GM12878 (cell line): ENCODE measurements at regions not wholly inside any gene's neighbourhood (a gene's known extent, or its start where the extent isn't known, plus 50 kb on each side); places are given as distances from the start of the nearest gene placed in this dataset.

Source experiments
- ASH2L ChIP-seq: fragments of 300-600, 200-600 bp; sonication (generic); IDR thresholded peaks from 2 replicates; pipeline ENCODE4 v1.6.1; 2017; ENCODE audit warnings: low read depth, mild to moderate bottlenecking, borderline replicate concordance
- E4F1 ChIP-seq: fragments of 450-650 bp; IDR thresholded peaks from 2 replicates; pipeline ENCODE4 v1.6.1; 2018; ENCODE audit warnings: borderline replicate concordance, mild to moderate bottlenecking; ENCODE audit not compliant: partially characterized antibody
- EP300 ChIP-seq, 2 experiments: fragments of 150-350 bp in 1 of 2; IDR thresholded peaks; 2 replicates each; pipeline ENCODE4 v1.6.1; 2011 to 2012; ENCODE audit warnings: low read depth in 2 of 2, low read length in 2 of 2, borderline replicate concordance in 1 of 2, improper control_type of control experiment in 1 of 2, inconsistent platforms in 1 of 2; ENCODE audit not compliant: control insufficient read depth in 1 of 2
- ETV6 ChIP-seq, 2 experiments: fragments of 450-650 bp in 1 of 2; IDR thresholded peaks in 1 of 2; conservative IDR thresholded peaks in 1 of 2; 2 replicates each; pipeline ENCODE4 v1.6.1; 2014; ENCODE audit warnings: antibody characterized with exemption in 1 of 2, borderline replicate concordance in 1 of 2, low read depth in 1 of 2, mild to moderate bottlenecking in 1 of 2, moderate library complexity in 1 of 2
- EZH2 ChIP-seq: IDR thresholded peaks from 2 replicates; pipeline ENCODE4 v1.6.1; 2012; ENCODE audit warnings: low read depth, mild to moderate bottlenecking, control low read depth, inconsistent platforms, low read length, borderline replicate concordance; ENCODE audit not compliant: control insufficient read depth
- FOXM1 ChIP-seq: IDR thresholded peaks from 2 replicates; pipeline ENCODE4 v1.6.1; 2012; ENCODE audit warnings: low read depth, mild to moderate bottlenecking, inconsistent platforms, low read length, moderate library complexity
- NBN ChIP-seq: fragments of 450-650 bp; IDR thresholded peaks from 2 replicates; pipeline ENCODE4 v1.6.1; 2016
- RAD21 ChIP-seq: IDR thresholded peaks from 2 replicates; pipeline ENCODE4 v1.6.1; 2011; ENCODE audit warnings: mild to moderate bottlenecking, low read depth, low read length, moderate library complexity; ENCODE audit not compliant: insufficient read depth
- SIX5 ChIP-seq: IDR thresholded peaks from 2 replicates; pipeline ENCODE4 v1.6.1; 2011; ENCODE audit warnings: mild to moderate bottlenecking, low read depth, low read length, moderate library complexity; ENCODE audit not compliant: severe bottlenecking
- TAF1 ChIP-seq: IDR thresholded peaks from 2 replicates; pipeline ENCODE4 v1.6.1; 2011; ENCODE audit warnings: mild to moderate bottlenecking, low read depth, low read length, borderline replicate concordance
- TF ChIP-seq, protein P1 (sequence below), 3 experiments: IDR thresholded peaks in 2 of 3; conservative IDR thresholded peaks in 1 of 3; 2 replicates each; pipeline ENCODE4 v1.5.1; 2011; ENCODE audit warnings: low read depth in 3 of 3, low read length in 3 of 3, mild to moderate bottlenecking in 3 of 3, control low read depth in 2 of 3, moderate library complexity in 2 of 3, inconsistent platforms in 1 of 3, mixed read lengths in 1 of 3; ENCODE audit not compliant: control insufficient read depth in 2 of 3, insufficient read depth in 1 of 3; ENCODE audit errors: extremely low read depth in 1 of 3

GRCh38 chr13:105450784-105451183, 1084.7 kb downstream of the EFNB2 start:
- TF ChIP-seq RAD21, result no peak
- TF ChIP-seq E4F1, result no peak
- TF ChIP-seq EP300 (IDR thresholded peaks at IDR 0.05; ENCODE audit: borderline replicate concordance in 1 of 2, control insufficient read depth in 1 of 2, low read depth in 2 of 2, low read length in 2 of 2), result no peak
- TF ChIP-seq ASH2L, result no peak
- no peak for TF ChIP-seq NBN
- TF ChIP-seq EZH2, result no peak
- TF ChIP-seq TAF1, result no peak
- no peak for TF ChIP-seq SIX5
- no peak for TF ChIP-seq ETV6 (conservative IDR thresholded peaks at IDR 0.05 in 1 of 2, IDR thresholded peaks at IDR 0.05 in 1 of 2; ENCODE audit: borderline replicate concordance in 1 of 2, low read depth in 1 of 2)
- TF ChIP-seq, protein P1, sequence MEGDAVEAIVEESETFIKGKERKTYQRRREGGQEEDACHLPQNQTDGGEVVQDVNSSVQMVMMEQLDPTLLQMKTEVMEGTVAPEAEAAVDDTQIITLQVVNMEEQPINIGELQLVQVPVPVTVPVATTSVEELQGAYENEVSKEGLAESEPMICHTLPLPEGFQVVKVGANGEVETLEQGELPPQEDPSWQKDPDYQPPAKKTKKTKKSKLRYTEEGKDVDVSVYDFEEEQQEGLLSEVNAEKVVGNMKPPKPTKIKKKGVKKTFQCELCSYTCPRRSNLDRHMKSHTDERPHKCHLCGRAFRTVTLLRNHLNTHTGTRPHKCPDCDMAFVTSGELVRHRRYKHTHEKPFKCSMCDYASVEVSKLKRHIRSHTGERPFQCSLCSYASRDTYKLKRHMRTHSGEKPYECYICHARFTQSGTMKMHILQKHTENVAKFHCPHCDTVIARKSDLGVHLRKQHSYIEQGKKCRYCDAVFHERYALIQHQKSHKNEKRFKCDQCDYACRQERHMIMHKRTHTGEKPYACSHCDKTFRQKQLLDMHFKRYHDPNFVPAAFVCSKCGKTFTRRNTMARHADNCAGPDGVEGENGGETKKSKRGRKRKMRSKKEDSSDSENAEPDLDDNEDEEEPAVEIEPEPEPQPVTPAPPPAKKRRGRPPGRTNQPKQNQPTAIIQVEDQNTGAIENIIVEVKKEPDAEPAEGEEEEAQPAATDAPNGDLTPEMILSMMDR (IDR thresholded peaks at IDR 0.05 in 2 of 3, conservative IDR thresholded peaks at IDR 0.05 in 1 of 3; ENCODE audit: control insufficient read depth in 2 of 3, extremely low read depth in 1 of 3, insufficient read depth in 1 of 3, low read depth in 3 of 3, low read length in 3 of 3), result no peak
- TF ChIP-seq FOXM1, result no peak
